OCI-LY1 (cell line): ENCODE measurements at regions not wholly inside any gene's neighbourhood (a gene's known extent, or its start where the extent isn't known, plus 50 kb on each side); places are given as distances from the start of the nearest gene placed in this dataset.

Source experiments
- H2AFZ ChIP-seq: fragments of 200-600 bp; sonication (generic), shearing (Covaris generic); 2 replicates; pipeline ENCODE4 v1.6.0; 2014; ENCODE audit warnings: antibody characterized with exemption, mild to moderate bottlenecking, low read length
- H3F3A ChIP-seq: fragments of 200-600 bp; sonication (generic), shearing (Covaris generic); 2 replicates; pipeline ENCODE4 v1.6.0; 2014; ENCODE audit warnings: mild to moderate bottlenecking, antibody characterized with exemption, low read length, moderate library complexity; ENCODE audit not compliant: insufficient read depth
- H3K27ac ChIP-seq: fragments of 200-600 bp; sonication (generic); 2 replicates; pipeline ENCODE4 v1.5.1; 2014; ENCODE audit warnings: low read length, mixed run types, mild to moderate bottlenecking, low read depth; ENCODE audit not compliant: poor library complexity, severe bottlenecking
- H3K27me3 ChIP-seq: fragments of 200-600 bp; sonication (generic); 2 replicates; pipeline ENCODE4 v1.6.0; 2014; ENCODE audit warnings: antibody characterized with exemption, mild to moderate bottlenecking, low read length, moderate library complexity; ENCODE audit not compliant: insufficient read depth
- H3K36me3 ChIP-seq: fragments of 200-600 bp; sonication (generic); 2 replicates; pipeline ENCODE4 v1.6.1; 2014; ENCODE audit warnings: mild to moderate bottlenecking, antibody characterized with exemption, low read length, moderate library complexity, mixed read lengths; ENCODE audit not compliant: insufficient read depth
- H3K4me1 ChIP-seq: fragments of 200-600 bp; sonication (generic); 2 replicates; pipeline ENCODE4 v1.5.1; 2014; ENCODE audit warnings: mild to moderate bottlenecking, low read length, moderate library complexity; ENCODE audit not compliant: insufficient read depth, severe bottlenecking
- H3K4me2 ChIP-seq: fragments of 200-600 bp; sonication (generic), shearing (Covaris generic); 2 replicates; pipeline ENCODE4 v1.6.1; 2014; ENCODE audit warnings: low read length
- H3K4me3 ChIP-seq: fragments of 200-600 bp; sonication (generic); 2 replicates; pipeline ENCODE4 v1.5.1; 2014; ENCODE audit warnings: low read length, low read depth, mild to moderate bottlenecking, mixed read lengths; ENCODE audit not compliant: poor library complexity, severe bottlenecking
- H3K79me2 ChIP-seq: fragments of 200-600 bp; shearing (Covaris generic); 2 replicates; pipeline ENCODE4 v1.6.1; 2016; ENCODE audit warnings: mixed run types, low read length, mixed read lengths; ENCODE audit not compliant: insufficient read depth
- H3K9ac ChIP-seq: fragments of 200-600 bp; sonication (generic), shearing (Covaris generic); 2 replicates; pipeline ENCODE4 v1.6.1; 2014; ENCODE audit warnings: mild to moderate bottlenecking, low read length, mixed read lengths
- H3K9me2 ChIP-seq: fragments of 200-600 bp; sonication (generic), shearing (Covaris generic); 2 replicates; pipeline ENCODE4 v1.6.1; 2014; ENCODE audit warnings: low read depth, mild to moderate bottlenecking, low read length, mixed read lengths
- H3K9me3 ChIP-seq: fragments of 200-600 bp; shearing (Covaris generic); 2 replicates; pipeline ENCODE4 v1.6.1; 2014; ENCODE audit warnings: low read length, mixed read lengths
- H4K20me1 ChIP-seq: fragments of 200-600 bp; sonication (generic), shearing (Covaris generic); 2 replicates; pipeline ENCODE4 v1.6.0; 2016; ENCODE audit warnings: mild to moderate bottlenecking, low read length; ENCODE audit not compliant: insufficient read depth
- EZH2 ChIP-seq: fragments of 200-600 bp; sonication (generic), shearing (Covaris generic); IDR thresholded peaks from 2 replicates; pipeline ENCODE4 v1.8.0; 2017; ENCODE audit warnings: borderline replicate concordance, mixed run types, mild to moderate bottlenecking, antibody characterized with exemption, low read length, moderate library complexity, mixed read lengths
- TF ChIP-seq, protein P1 (sequence below): fragments of 200-600 bp; sonication (generic), shearing (Covaris generic); IDR thresholded peaks from 2 replicates; pipeline ENCODE4 v1.5.1; 2017; ENCODE audit warnings: mild to moderate bottlenecking, antibody characterized with exemption, low read length, moderate library complexity, mixed read lengths

DNA sequence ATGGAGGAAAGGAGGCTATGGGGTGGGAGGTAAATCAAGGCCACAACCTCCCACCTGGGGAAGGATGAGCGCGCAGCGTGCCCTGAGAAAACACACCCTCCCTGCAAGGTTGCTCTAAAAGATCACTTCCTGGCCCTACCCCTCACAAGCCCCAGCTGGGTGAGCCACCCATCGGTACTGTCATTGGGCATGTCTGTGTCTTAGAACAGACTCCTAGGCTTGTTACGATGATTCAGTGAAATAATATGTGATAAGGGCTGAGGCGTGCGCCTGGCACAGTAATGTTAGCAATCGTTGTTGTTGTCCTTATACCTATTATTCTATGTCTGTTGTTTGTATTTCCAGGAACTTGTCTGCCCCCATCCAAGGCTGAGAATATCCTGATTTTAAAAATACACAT, 175.1 kb downstream of the ZFP36L2 start:
- H4K20me1 ChIP-seq = no peaks in the 10 kb centered on the region
- peaks cover 12% of the 10 kb centered on the region for H3K27me3 ChIP-seq
- H3K4me1 ChIP-seq = peaks cover 6% of the 10 kb centered on the region
- no peaks in the 10 kb centered on the region for H3F3A ChIP-seq
- TF ChIP-seq, protein P1, sequence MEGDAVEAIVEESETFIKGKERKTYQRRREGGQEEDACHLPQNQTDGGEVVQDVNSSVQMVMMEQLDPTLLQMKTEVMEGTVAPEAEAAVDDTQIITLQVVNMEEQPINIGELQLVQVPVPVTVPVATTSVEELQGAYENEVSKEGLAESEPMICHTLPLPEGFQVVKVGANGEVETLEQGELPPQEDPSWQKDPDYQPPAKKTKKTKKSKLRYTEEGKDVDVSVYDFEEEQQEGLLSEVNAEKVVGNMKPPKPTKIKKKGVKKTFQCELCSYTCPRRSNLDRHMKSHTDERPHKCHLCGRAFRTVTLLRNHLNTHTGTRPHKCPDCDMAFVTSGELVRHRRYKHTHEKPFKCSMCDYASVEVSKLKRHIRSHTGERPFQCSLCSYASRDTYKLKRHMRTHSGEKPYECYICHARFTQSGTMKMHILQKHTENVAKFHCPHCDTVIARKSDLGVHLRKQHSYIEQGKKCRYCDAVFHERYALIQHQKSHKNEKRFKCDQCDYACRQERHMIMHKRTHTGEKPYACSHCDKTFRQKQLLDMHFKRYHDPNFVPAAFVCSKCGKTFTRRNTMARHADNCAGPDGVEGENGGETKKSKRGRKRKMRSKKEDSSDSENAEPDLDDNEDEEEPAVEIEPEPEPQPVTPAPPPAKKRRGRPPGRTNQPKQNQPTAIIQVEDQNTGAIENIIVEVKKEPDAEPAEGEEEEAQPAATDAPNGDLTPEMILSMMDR = no peak
- no peak for TF ChIP-seq EZH2
- H3K9me2 ChIP-seq = no peaks in the 10 kb centered on the region
- no peak overlapping the region for H3K9ac ChIP-seq
- H3K36me3 ChIP-seq = no peaks in the 10 kb centered on the region
- H3K79me2 ChIP-seq = no peaks in the 10 kb centered on the region
- H3K4me2 ChIP-seq = no peak overlapping the region
- H3K4me3 ChIP-seq = no peak overlapping the region
- H3K27ac ChIP-seq = no peak overlapping the region
- no peaks in the 10 kb centered on the region for H3K9me3 ChIP-seq
- H2AFZ ChIP-seq = no peak overlapping the region

DNA sequence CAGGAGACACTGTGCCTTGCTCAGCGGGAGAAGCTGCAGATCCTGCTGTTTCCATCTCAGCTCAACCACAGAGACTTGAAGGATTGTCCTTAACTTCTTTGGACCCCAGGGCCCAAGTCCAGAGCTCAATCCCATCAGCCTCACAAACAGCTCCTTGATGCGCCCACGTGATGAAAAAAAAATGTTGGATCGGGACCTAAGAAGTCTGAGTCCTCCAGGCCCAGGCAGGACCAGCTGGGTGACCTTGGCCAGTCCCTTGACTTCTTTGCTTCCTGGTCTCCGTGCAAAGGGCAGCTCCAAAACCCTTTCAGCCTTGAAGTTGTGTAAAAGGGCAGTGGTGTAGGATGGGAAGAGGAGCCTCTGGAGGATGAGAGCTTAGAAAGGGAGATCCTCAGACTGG, 175.5 kb downstream of the ZFP36L2 start:
- Histone ChIP-seq H3K4me2 (no peak overlapping the region), H2AFZ (no peak overlapping the region), H3K27ac (no peak overlapping the region), H3K9ac (no peak overlapping the region), H3K9me3 (no peaks in the 10 kb centered on the region), H3K9me2 (no peaks in the 10 kb centered on the region), H3K36me3 (no peaks in the 10 kb centered on the region), H3K4me1 (peaks cover 10% of the 10 kb centered on the region), H3K79me2 (no peaks in the 10 kb centered on the region), H4K20me1 (no peaks in the 10 kb centered on the region), H3K4me3 (no peak overlapping the region), H3F3A (no peaks in the 10 kb centered on the region), H3K27me3 (peaks cover 8% of the 10 kb centered on the region; the same call in 1 of the 2 replicates)
- TF ChIP-seq, protein P1 = no peak
- no peak for TF ChIP-seq EZH2

DNA sequence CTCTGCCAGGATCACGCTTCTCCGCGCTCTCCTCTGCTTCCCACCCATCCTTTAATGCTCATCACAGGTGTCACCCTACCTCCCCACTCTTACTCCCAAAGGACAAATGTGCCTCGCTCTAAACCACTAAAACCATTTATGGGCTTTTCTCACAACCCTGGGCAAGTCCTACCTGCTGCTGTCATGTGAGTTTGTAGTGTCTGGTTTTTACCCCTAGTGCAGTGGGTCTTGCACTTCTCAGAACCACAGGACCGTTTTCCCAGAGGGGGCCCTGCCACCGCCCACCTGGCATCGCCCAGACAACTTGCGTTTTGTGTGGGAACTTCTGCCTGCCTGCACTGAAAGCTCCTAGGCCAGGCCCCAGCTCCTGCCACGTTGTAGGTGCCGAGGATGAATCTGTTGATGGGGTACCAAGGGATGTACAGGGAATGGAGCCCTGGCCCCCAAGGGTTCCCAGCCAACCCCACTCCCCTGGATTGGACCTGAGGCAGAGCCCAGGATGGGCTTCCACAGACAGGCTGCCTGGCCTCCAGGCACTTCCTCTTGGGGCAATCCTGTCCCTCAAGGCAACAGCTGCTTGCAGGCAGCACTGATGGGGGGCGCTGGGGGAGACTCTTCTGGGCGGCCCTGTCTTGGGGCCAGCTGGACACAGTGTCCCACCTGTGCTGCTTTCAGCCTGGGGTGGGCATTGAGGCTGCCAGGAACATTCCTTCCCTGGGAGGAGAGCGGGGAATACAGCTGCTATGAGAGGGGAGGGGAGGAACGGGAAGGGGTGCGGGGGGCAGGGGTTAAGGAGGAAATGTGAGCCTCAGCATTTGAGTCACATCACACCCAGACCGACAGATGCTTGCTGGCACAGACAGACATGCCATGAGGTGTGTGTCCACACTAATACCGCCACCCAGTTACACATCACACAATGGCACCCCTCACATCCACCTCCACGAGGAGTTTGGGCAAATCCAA, 176.3 kb downstream of the ZFP36L2 start:
- no peaks in the 10 kb centered on the region for H3K79me2 ChIP-seq
- H2AFZ ChIP-seq = no peak overlapping the region
- H3K27ac ChIP-seq = no peak overlapping the region
- no peak overlapping the region for H3K9ac ChIP-seq
- H3K36me3 ChIP-seq = no peaks in the 10 kb centered on the region
- H3K9me3 ChIP-seq = no peaks in the 10 kb centered on the region
- H3K4me1 ChIP-seq = peaks cover 10% of the 10 kb centered on the region
- TF ChIP-seq, protein P1 = no peak
- no peak for TF ChIP-seq EZH2
- H3K4me3 ChIP-seq = no peak overlapping the region
- H3F3A ChIP-seq = no peaks in the 10 kb centered on the region
- peaks cover 7% of the 10 kb centered on the region; the same call in 1 of the 2 replicates for H3K27me3 ChIP-seq
- no peaks in the 10 kb centered on the region for H3K9me2 ChIP-seq
- no peaks in the 10 kb centered on the region for H4K20me1 ChIP-seq
- H3K4me2 ChIP-seq = no peak overlapping the region
